ENCODE measurements at regions not wholly inside any gene's neighbourhood (a gene's known extent, or its start where the extent isn't known, plus 50 kb on each side); places are given as distances from the start of the nearest gene placed in this dataset.

DNA sequence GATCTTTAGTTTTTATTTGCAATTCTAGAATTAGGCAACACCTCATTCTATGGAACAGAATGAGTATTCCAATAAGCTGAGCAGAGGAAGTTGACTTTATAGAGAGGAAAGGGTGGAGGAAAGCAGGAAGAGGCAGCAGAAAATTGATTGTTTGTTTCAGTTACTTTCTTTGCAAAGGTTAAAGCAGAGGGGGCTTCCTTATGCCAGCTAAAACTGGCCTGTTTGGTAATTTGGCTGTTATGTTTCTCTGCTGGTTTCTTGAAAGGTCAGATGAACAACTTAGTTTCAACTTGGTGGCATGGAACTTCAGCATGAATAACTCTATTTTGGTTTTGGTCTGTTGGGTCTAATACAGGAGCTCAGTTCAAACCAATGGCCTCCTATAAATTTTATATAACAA is 190.9 kb upstream of the IL12A start:
- Mint-ChIP-seq H3K9me3 (no peaks in the 10 kb centered on the region), H3K4me1 (peaks cover 18% of the 10 kb centered on the region), H3K4me3 (no peak overlapping the region), H3K36me3 (no peaks in the 10 kb centered on the region), H3K27ac (no peak overlapping the region), H3K27me3 (ENCODE audit: insufficient read depth, low read depth) (peaks cover 2% of the 10 kb centered on the region)
- no peaks in the 10 kb centered on the region for H4K20me1 ChIP-seq (ENCODE audit: low read depth)
- H3K9me3 ChIP-seq (ENCODE audit: low read depth) = no peaks in the 10 kb centered on the region
- no peaks in the 10 kb centered on the region for H3K27me3 ChIP-seq
- no peak overlapping the region for H3K9ac ChIP-seq
- DNase-seq (ENCODE audit: low spot score) = no peak
- no peak overlapping the region for H3K4me3 ChIP-seq
- H3F3A ChIP-seq (ENCODE audit: low read depth) = no peaks in the 10 kb centered on the region
- H3K79me2 ChIP-seq (ENCODE audit: low read depth) = no peaks in the 10 kb centered on the region
- TF ChIP-seq, protein P1, sequence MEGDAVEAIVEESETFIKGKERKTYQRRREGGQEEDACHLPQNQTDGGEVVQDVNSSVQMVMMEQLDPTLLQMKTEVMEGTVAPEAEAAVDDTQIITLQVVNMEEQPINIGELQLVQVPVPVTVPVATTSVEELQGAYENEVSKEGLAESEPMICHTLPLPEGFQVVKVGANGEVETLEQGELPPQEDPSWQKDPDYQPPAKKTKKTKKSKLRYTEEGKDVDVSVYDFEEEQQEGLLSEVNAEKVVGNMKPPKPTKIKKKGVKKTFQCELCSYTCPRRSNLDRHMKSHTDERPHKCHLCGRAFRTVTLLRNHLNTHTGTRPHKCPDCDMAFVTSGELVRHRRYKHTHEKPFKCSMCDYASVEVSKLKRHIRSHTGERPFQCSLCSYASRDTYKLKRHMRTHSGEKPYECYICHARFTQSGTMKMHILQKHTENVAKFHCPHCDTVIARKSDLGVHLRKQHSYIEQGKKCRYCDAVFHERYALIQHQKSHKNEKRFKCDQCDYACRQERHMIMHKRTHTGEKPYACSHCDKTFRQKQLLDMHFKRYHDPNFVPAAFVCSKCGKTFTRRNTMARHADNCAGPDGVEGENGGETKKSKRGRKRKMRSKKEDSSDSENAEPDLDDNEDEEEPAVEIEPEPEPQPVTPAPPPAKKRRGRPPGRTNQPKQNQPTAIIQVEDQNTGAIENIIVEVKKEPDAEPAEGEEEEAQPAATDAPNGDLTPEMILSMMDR (IDR thresholded peaks at IDR 0.05) = no peak
- TF ChIP-seq EZH2phosphoT487 (IDR thresholded peaks at IDR 0.05) = no peak
- no peak for TF ChIP-seq EZH2 (IDR thresholded peaks at IDR 0.05)
- no peaks in the 10 kb centered on the region for H3K4me1 ChIP-seq
- no peak overlapping the region for H2AFZ ChIP-seq (replicated peaks)
- H3K4me2 ChIP-seq = no peak overlapping the region
- H3K27ac ChIP-seq = no peak overlapping the region
- H3K36me3 ChIP-seq = no peaks in the 10 kb centered on the region

DNA sequence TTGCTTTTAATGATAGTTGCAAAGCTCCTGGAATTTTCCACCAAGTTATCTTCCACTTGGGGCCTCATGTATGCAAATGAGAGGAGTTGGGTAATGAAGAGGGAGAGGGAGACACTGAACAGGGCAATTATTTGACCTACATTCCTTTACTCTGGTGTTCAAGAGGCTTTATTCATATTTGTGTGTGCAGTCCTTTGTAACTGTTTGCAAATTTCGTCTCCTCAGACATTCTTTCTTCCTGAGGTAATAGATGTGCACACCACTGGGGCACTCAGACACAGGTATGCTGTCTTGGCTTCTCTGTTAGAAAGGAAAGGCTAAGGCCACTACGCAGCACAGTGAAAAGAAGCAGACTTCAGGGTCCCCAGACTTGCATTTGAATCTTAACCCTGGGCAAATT is 189.7 kb upstream of the IL12A start:
- Mint-ChIP-seq H3K9me3 (no peaks in the 10 kb centered on the region), H3K27me3 (ENCODE audit: insufficient read depth, low read depth) (peaks cover 2% of the 10 kb centered on the region), H3K27ac (no peak overlapping the region), H3K4me3 (no peak overlapping the region), H3K36me3 (no peaks in the 10 kb centered on the region), H3K4me1 (peaks cover 18% of the 10 kb centered on the region)
- no peaks in the 10 kb centered on the region for H4K20me1 ChIP-seq (ENCODE audit: low read depth)
- H3K27ac ChIP-seq = no peak overlapping the region
- no peak overlapping the region for H3K4me3 ChIP-seq
- DNase-seq (ENCODE audit: low spot score) = no peak
- TF ChIP-seq EZH2 (IDR thresholded peaks at IDR 0.05) = no peak
- no peak for TF ChIP-seq EZH2phosphoT487 (IDR thresholded peaks at IDR 0.05)
- TF ChIP-seq, protein P1 (IDR thresholded peaks at IDR 0.05) = no peak
- no peaks in the 10 kb centered on the region for H3K36me3 ChIP-seq
- H3K9ac ChIP-seq = no peak overlapping the region
- no peaks in the 10 kb centered on the region for H3K27me3 ChIP-seq
- H3K9me3 ChIP-seq (ENCODE audit: low read depth) = no peaks in the 10 kb centered on the region
- H3K4me2 ChIP-seq = no peak overlapping the region
- H3K4me1 ChIP-seq = no peaks in the 10 kb centered on the region
- H3K79me2 ChIP-seq (ENCODE audit: low read depth) = no peaks in the 10 kb centered on the region
- H3F3A ChIP-seq (ENCODE audit: low read depth) = no peaks in the 10 kb centered on the region
- H2AFZ ChIP-seq (replicated peaks) = no peak overlapping the region

DNA sequence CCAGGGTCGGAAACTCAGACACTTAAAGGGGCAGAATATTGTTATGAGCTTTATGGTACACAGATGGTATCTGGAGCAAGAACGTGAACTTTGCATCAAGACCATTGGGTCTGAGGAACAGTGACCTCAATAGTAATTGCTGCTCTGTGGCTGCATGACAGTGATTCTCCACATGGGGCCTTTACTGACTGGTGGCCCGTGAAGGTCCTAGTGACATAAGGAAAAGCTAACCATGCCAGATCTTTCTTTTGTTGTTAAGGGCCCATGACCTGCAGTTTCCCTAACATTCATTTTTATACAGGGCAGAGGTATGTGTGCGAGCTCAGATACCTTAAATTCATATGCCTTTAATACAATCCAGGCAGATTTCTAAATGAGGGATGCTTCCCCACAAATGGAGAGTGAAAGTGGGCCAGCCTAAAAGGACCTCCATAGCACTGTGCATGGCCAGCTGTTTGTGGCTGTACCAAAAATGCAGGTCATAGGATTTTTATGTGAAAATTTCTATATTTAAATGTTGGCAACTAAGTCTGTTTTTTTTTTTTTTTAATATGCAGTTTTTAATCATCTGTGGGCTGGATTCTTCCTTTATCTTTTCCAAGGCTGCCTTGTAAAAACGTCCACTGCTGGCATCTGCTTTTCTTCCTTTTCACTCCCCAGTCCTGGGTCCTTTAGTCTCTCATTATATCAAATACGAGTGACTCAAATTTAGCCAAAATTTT is 188.0 kb upstream of the IL12A start:
- Mint-ChIP-seq H3K4me1 (peaks cover 18% of the 10 kb centered on the region), H3K27me3 (ENCODE audit: insufficient read depth, low read depth) (peaks cover 3% of the 10 kb centered on the region), H3K36me3 (no peaks in the 10 kb centered on the region), H3K27ac (no peak overlapping the region), H3K9me3 (no peaks in the 10 kb centered on the region), H3K4me3 (no peak overlapping the region)
- TF ChIP-seq, protein P1 (IDR thresholded peaks at IDR 0.05) = no peak
- TF ChIP-seq EZH2 (IDR thresholded peaks at IDR 0.05) = no peak
- TF ChIP-seq EZH2phosphoT487 (IDR thresholded peaks at IDR 0.05) = no peak
- Histone ChIP-seq H3K9ac (no peak overlapping the region), H3K79me2 (ENCODE audit: low read depth) (no peaks in the 10 kb centered on the region), H3K36me3 (no peaks in the 10 kb centered on the region), H3K9me3 (ENCODE audit: low read depth) (no peaks in the 10 kb centered on the region), H2AFZ (replicated peaks) (no peak overlapping the region), H3K27me3 (no peaks in the 10 kb centered on the region), H4K20me1 (ENCODE audit: low read depth) (no peaks in the 10 kb centered on the region), H3K4me1 (no peaks in the 10 kb centered on the region), H3K4me3 (no peak overlapping the region), H3K4me2 (no peak overlapping the region), H3F3A (ENCODE audit: low read depth) (no peaks in the 10 kb centered on the region), H3K27ac (no peak overlapping the region)
- DNase-seq (ENCODE audit: low spot score) = no peak
